MM.1S (cell line): ENCODE measurements at regions not wholly inside any gene's neighbourhood (a gene's known extent, or its start where the extent isn't known, plus 50 kb on each side); places are given as distances from the start of the nearest gene placed in this dataset.

Experiments used
- EZH2phosphoT487 ChIP-seq: fragments of 300-600 bp; sonication (generic); IDR thresholded peaks from 2 replicates; pipeline ENCODE4 v1.6.1; 2018; ENCODE audit warnings: antibody characterized with exemption, low read length
- TF ChIP-seq, protein P1 (sequence below): fragments of 300-600 bp; sonication (generic); IDR thresholded peaks from 2 replicates; pipeline ENCODE4 v1.5.1; 2016; ENCODE audit warnings: antibody characterized with exemption, low read length, mixed read lengths

- TF ChIP-seq, protein P1, sequence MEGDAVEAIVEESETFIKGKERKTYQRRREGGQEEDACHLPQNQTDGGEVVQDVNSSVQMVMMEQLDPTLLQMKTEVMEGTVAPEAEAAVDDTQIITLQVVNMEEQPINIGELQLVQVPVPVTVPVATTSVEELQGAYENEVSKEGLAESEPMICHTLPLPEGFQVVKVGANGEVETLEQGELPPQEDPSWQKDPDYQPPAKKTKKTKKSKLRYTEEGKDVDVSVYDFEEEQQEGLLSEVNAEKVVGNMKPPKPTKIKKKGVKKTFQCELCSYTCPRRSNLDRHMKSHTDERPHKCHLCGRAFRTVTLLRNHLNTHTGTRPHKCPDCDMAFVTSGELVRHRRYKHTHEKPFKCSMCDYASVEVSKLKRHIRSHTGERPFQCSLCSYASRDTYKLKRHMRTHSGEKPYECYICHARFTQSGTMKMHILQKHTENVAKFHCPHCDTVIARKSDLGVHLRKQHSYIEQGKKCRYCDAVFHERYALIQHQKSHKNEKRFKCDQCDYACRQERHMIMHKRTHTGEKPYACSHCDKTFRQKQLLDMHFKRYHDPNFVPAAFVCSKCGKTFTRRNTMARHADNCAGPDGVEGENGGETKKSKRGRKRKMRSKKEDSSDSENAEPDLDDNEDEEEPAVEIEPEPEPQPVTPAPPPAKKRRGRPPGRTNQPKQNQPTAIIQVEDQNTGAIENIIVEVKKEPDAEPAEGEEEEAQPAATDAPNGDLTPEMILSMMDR: no peak
- TF ChIP-seq EZH2phosphoT487: no peak
Observed at GRCh38 chr2:208571764-208572131, 165.2 kb downstream of the PTH2R start.
